Stimulated activated CD4-positive, alpha-beta T cell treated with anti-CD3 and anti-CD28 coated beads, Interleukin-15, amount 100 ng/mL, for 1 hour (primary cell): ENCODE measurements at regions not wholly inside any gene's neighbourhood (a gene's known extent, or its start where the extent isn't known, plus 50 kb on each side); places are given as distances from the start of the nearest gene placed in this dataset.

Experiments used
- DNase-seq, 2 donors: peaks; one replicate each; pipeline ENCODE4 v3.0.0-alpha.2; 2020; ENCODE audit warnings: low read depth in 1 of 2, low spot score in 1 of 2

- DNase-seq = no peak
Observed at GRCh38 chr11:134542401-134543165, 130.5 kb upstream of the B3GAT1 start.

GRCh38 chr11:134541951-134542350 lies 129.9 kb upstream of the B3GAT1 start:
- DNase-seq = no peak

GRCh38 chr11:134541355-134541754 lies 129.3 kb upstream of the B3GAT1 start:
- DNase-seq = no peak

- DNase-seq = no peak
Observed at GRCh38 chr11:134539285-134539684, 127.2 kb upstream of the B3GAT1 start.

- DNase-seq = no peak
Observed at GRCh38 chr11:134538742-134539141, 126.7 kb upstream of the B3GAT1 start.

- no peak for DNase-seq
Observed at GRCh38 chr11:134537941-134538340, 125.9 kb upstream of the B3GAT1 start.

- no peak for DNase-seq
Observed at GRCh38 chr11:134537296-134537695, 125.3 kb upstream of the B3GAT1 start.

GRCh38 chr11:134536677-134537076 lies 124.6 kb upstream of the B3GAT1 start:
- no peak for DNase-seq

- DNase-seq = no peak
Observed at GRCh38 chr11:134536219-134536618, 124.2 kb upstream of the B3GAT1 start.

- DNase-seq = no peak
Observed at GRCh38 chr11:134535029-134536025, 123.3 kb upstream of the B3GAT1 start.

- DNase-seq = no peak
Observed at GRCh38 chr11:134533511-134533910, 121.5 kb upstream of the B3GAT1 start.

- DNase-seq = no peak
Observed at GRCh38 chr11:134532921-134533421, 120.9 kb upstream of the B3GAT1 start.

GRCh38 chr11:134532131-134532920 lies 120.3 kb upstream of the B3GAT1 start:
- no peak for DNase-seq

- no peak for DNase-seq
Observed at GRCh38 chr11:134531327-134532130, 119.5 kb upstream of the B3GAT1 start.

GRCh38 chr11:134530636-134531326 lies 118.7 kb upstream of the B3GAT1 start:
- no peak for DNase-seq

GRCh38 chr11:134529212-134530096 lies 117.4 kb upstream of the B3GAT1 start:
- no peak for DNase-seq

- no peak for DNase-seq
Observed at GRCh38 chr11:134528453-134528852, 116.4 kb upstream of the B3GAT1 start.

- DNase-seq = no peak
Observed at GRCh38 chr11:134527382-134528243, 115.6 kb upstream of the B3GAT1 start.
